Endothelial cell (in vitro differentiated cells): ENCODE measurements at regions not wholly inside any gene's neighbourhood (a gene's known extent, or its start where the extent isn't known, plus 50 kb on each side); places are given as distances from the start of the nearest gene placed in this dataset.

Experiments
- DNase-seq: peaks from one replicate; pipeline ENCODE4 v3.0.0; 2021; ENCODE audit warnings: low spot score
- H3K27ac Mint-ChIP-seq: one replicate; pipeline ENCODE4 v1.8.0; 2021; ENCODE audit warnings: mixed read lengths, inconsistent platforms; ENCODE audit not compliant: unreplicated experiment
- H3K27me3 Mint-ChIP-seq: one replicate; pipeline ENCODE4 v1.8.0; 2021; ENCODE audit warnings: mild to moderate bottlenecking, moderate library complexity, mixed read lengths, inconsistent platforms; ENCODE audit not compliant: unreplicated experiment
- H3K36me3 Mint-ChIP-seq: one replicate; pipeline ENCODE4 v1.8.0; 2021; ENCODE audit warnings: mild to moderate bottlenecking, low read depth, mixed read lengths, inconsistent platforms; ENCODE audit not compliant: unreplicated experiment
- H3K4me1 Mint-ChIP-seq: one replicate; pipeline ENCODE4 v1.8.0; 2021; ENCODE audit warnings: mild to moderate bottlenecking, mixed read lengths, inconsistent platforms; ENCODE audit not compliant: unreplicated experiment
- H3K4me3 Mint-ChIP-seq: one replicate; pipeline ENCODE4 v1.8.0; 2021; ENCODE audit warnings: mild to moderate bottlenecking, mixed read lengths, inconsistent platforms; ENCODE audit not compliant: unreplicated experiment
- H3K9me3 Mint-ChIP-seq: one replicate; pipeline ENCODE4 v1.8.0; 2021; ENCODE audit warnings: mixed read lengths, inconsistent platforms; ENCODE audit not compliant: unreplicated experiment
- TF ChIP-seq, protein P1 (sequence below): fragments of 200-600 bp; sonication (generic); IDR thresholded peaks from one replicate; pipeline ENCODE4 v1.5.0; 2021; ENCODE audit warnings: antibody characterized with exemption; ENCODE audit not compliant: unreplicated experiment

DNA sequence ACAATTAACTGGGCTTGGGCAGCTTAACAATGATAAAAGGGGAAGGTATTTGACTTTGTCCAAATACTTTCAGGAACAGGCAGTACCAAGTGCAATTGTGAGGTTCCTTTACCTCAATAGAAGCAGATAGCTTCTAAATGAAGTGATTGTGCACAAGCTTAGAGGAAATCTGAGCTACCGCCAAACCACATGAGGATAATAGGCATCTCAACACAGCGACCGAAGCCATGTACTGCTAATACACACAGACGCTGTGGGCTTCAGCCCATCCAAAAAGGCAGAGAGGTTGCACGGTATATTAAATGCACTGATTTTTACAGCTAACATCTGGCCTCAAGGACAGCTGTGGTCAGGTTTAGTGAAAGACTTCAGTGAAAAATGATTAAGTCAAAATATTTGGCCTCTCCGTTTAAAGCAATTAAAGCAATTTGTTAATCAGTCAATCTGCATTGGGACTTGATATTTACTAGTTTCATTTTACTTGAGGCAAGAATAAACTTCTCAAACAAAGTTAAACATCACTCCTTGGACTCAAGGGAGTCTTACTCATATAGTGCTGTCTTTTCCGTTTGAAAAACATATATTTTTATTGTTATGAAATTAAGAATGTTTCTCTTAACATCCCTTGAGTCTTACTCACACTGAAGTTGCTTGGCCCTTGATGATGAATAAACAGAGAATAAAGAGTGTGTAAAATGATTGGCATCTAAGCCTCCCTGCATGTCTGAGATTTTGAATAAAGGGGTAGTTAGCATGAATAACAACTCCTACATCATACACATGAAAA is 306.3 kb downstream of the C7orf25 start:
- Mint-ChIP-seq H3K9me3 (no peaks in the 10 kb centered on the region), H3K36me3 (no peaks in the 10 kb centered on the region), H3K4me1 (no peaks in the 10 kb centered on the region), H3K4me3 (no peak overlapping the region), H3K27me3 (no peaks in the 10 kb centered on the region), H3K27ac (no peak overlapping the region)
- TF ChIP-seq, protein P1, sequence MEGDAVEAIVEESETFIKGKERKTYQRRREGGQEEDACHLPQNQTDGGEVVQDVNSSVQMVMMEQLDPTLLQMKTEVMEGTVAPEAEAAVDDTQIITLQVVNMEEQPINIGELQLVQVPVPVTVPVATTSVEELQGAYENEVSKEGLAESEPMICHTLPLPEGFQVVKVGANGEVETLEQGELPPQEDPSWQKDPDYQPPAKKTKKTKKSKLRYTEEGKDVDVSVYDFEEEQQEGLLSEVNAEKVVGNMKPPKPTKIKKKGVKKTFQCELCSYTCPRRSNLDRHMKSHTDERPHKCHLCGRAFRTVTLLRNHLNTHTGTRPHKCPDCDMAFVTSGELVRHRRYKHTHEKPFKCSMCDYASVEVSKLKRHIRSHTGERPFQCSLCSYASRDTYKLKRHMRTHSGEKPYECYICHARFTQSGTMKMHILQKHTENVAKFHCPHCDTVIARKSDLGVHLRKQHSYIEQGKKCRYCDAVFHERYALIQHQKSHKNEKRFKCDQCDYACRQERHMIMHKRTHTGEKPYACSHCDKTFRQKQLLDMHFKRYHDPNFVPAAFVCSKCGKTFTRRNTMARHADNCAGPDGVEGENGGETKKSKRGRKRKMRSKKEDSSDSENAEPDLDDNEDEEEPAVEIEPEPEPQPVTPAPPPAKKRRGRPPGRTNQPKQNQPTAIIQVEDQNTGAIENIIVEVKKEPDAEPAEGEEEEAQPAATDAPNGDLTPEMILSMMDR = no peak
- no peak for DNase-seq

GRCh38 chr7:42603496-42603895 is 308.4 kb downstream of the C7orf25 start:
- no peaks in the 10 kb centered on the region for H3K4me1 Mint-ChIP-seq
- H3K27me3 Mint-ChIP-seq = no peaks in the 10 kb centered on the region
- no peak overlapping the region for H3K4me3 Mint-ChIP-seq
- no peak for DNase-seq
- TF ChIP-seq, protein P1 = no peak
- no peaks in the 10 kb centered on the region for H3K9me3 Mint-ChIP-seq
- no peaks in the 10 kb centered on the region for H3K36me3 Mint-ChIP-seq
- no peak overlapping the region for H3K27ac Mint-ChIP-seq

DNA sequence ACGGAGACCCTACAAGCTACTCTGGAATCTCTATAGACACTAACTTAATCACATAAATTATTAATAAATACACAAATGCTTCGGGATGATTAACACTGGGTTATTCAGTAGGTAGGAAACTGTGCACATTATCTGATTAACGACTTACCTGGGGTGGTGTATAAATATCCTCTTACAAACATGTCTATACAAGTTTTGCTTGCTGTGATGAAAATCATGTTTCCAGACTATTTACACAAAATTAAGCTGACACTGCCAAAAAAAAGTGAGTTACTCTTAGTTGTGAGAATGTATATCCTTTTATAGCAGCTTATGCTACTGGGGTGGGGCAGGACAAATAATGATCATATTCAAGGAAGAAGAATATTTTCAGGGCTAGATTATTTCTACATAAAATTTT is 314.6 kb downstream of the C7orf25 start:
- TF ChIP-seq, protein P1 = no peak
- H3K9me3 Mint-ChIP-seq = no peaks in the 10 kb centered on the region
- no peaks in the 10 kb centered on the region for H3K4me1 Mint-ChIP-seq
- no peak overlapping the region for H3K27ac Mint-ChIP-seq
- DNase-seq = no peak
- H3K36me3 Mint-ChIP-seq = no peaks in the 10 kb centered on the region
- H3K4me3 Mint-ChIP-seq = no peak overlapping the region
- no peaks in the 10 kb centered on the region for H3K27me3 Mint-ChIP-seq

- no peaks in the 10 kb centered on the region for H3K36me3 Mint-ChIP-seq
- TF ChIP-seq, protein P1 = no peak
- no peak for DNase-seq
Observed at GRCh38 chr7:42596737-42597136, 315.1 kb downstream of the C7orf25 start.

GRCh38 chr7:42593860-42594259 is 318.0 kb downstream of the C7orf25 start:
- no peaks in the 10 kb centered on the region for H3K27me3 Mint-ChIP-seq
- no peak overlapping the region for H3K4me3 Mint-ChIP-seq
- H3K36me3 Mint-ChIP-seq = no peaks in the 10 kb centered on the region
- no peak overlapping the region for H3K27ac Mint-ChIP-seq
- DNase-seq = no peak
- no peaks in the 10 kb centered on the region for H3K9me3 Mint-ChIP-seq
- TF ChIP-seq, protein P1 = no peak
- H3K4me1 Mint-ChIP-seq = no peaks in the 10 kb centered on the region

More at GRCh38 chr7:42596737-42597136, 315.1 kb downstream of the C7orf25 start:
- Mint-ChIP-seq H3K27ac (no peak overlapping the region), H3K4me1 (no peaks in the 10 kb centered on the region), H3K27me3 (no peaks in the 10 kb centered on the region), H3K9me3 (no peaks in the 10 kb centered on the region), H3K4me3 (no peak overlapping the region)
